ENCODE measurements at regions not wholly inside any gene's neighbourhood (a gene's known extent, or its start where the extent isn't known, plus 50 kb on each side); places are given as distances from the start of the nearest gene placed in this dataset.

GRCh38 chr10:70981936-70982335 is 93.6 kb upstream of the PCBD1 start:
- TF ChIP-seq CTCF (conservative IDR thresholded peaks at IDR 0.05; ENCODE audit: low read length) (no peak), EZH2phosphoT487 (IDR thresholded peaks at IDR 0.05; ENCODE audit: borderline replicate concordance) (no peak)
- peak overlapping the region; percentile 34 for H2AFZ ChIP-seq (ENCODE audit: low read length)
- peak overlapping the region; percentile 0 for H3K4me2 ChIP-seq (ENCODE audit: low read depth, low read length, poor library complexity, severe bottlenecking)
- no peaks in the 10 kb centered on the region for H3K79me2 ChIP-seq (ENCODE audit: insufficient read depth, low read length)
- H3K4me3 ChIP-seq (ENCODE audit: low read length, poor library complexity, severe bottlenecking) = no peak overlapping the region
- H3F3A ChIP-seq (ENCODE audit: low read depth) = no peaks in the 10 kb centered on the region
- H4K20me1 ChIP-seq (ENCODE audit: insufficient read depth, low read length, poor library complexity, severe bottlenecking) = no peaks in the 10 kb centered on the region
- H3K27me3 ChIP-seq (ENCODE audit: insufficient read depth, low read length, poor library complexity, severe bottlenecking) = no peaks in the 10 kb centered on the region
- H3K4me1 ChIP-seq (ENCODE audit: insufficient read depth, low read length, poor library complexity, severe bottlenecking) = peaks cover 47% of the 10 kb centered on the region
- no peak overlapping the region for H3K9ac ChIP-seq (ENCODE audit: low read depth, low read length, poor library complexity, severe bottlenecking)
- no peaks in the 10 kb centered on the region for H3K36me3 ChIP-seq (ENCODE audit: insufficient read depth, low read length)
- no peaks in the 10 kb centered on the region for H3K9me2 ChIP-seq (replicated peaks; ENCODE audit: low read depth, low read length)
- no peaks in the 10 kb centered on the region for H3K9me3 ChIP-seq (ENCODE audit: insufficient read depth, low read depth, low read length)

GRCh38 chr10:70982443-70982842 is 94.1 kb upstream of the PCBD1 start:
- Histone ChIP-seq H3K36me3 (ENCODE audit: insufficient read depth, low read length) (no peaks in the 10 kb centered on the region), H3K9me3 (ENCODE audit: insufficient read depth, low read depth, low read length) (no peaks in the 10 kb centered on the region), H3K4me3 (ENCODE audit: low read length, poor library complexity, severe bottlenecking) (no peak overlapping the region), H3K27me3 (ENCODE audit: insufficient read depth, low read length, poor library complexity, severe bottlenecking) (no peaks in the 10 kb centered on the region), H3K4me1 (ENCODE audit: insufficient read depth, low read length, poor library complexity, severe bottlenecking) (peaks cover 47% of the 10 kb centered on the region), H3K9ac (ENCODE audit: low read depth, low read length, poor library complexity, severe bottlenecking) (peak overlapping the region; percentile 8), H4K20me1 (ENCODE audit: insufficient read depth, low read length, poor library complexity, severe bottlenecking) (no peaks in the 10 kb centered on the region), H2AFZ (ENCODE audit: low read length) (peak overlapping the region; percentile 34), H3F3A (ENCODE audit: low read depth) (no peaks in the 10 kb centered on the region), H3K4me2 (ENCODE audit: low read depth, low read length, poor library complexity, severe bottlenecking) (peak overlapping the region; percentile 0), H3K79me2 (ENCODE audit: insufficient read depth, low read length) (no peaks in the 10 kb centered on the region), H3K9me2 (replicated peaks; ENCODE audit: low read depth, low read length) (no peaks in the 10 kb centered on the region)
- no peak for TF ChIP-seq CTCF (conservative IDR thresholded peaks at IDR 0.05; ENCODE audit: low read length)

- Histone ChIP-seq H3K4me2 (ENCODE audit: low read depth, low read length, poor library complexity, severe bottlenecking) (peak overlapping the region; percentile 56), H3K79me2 (ENCODE audit: insufficient read depth, low read length) (no peaks in the 10 kb centered on the region), H3K4me3 (ENCODE audit: low read length, poor library complexity, severe bottlenecking) (no peak overlapping the region), H3K9me3 (ENCODE audit: insufficient read depth, low read depth, low read length) (no peaks in the 10 kb centered on the region), H3K4me1 (ENCODE audit: insufficient read depth, low read length, poor library complexity, severe bottlenecking) (peaks cover 48% of the 10 kb centered on the region), H3K36me3 (ENCODE audit: insufficient read depth, low read length) (no peaks in the 10 kb centered on the region), H4K20me1 (ENCODE audit: insufficient read depth, low read length, poor library complexity, severe bottlenecking) (no peaks in the 10 kb centered on the region), H3K9ac (ENCODE audit: low read depth, low read length, poor library complexity, severe bottlenecking) (peak overlapping the region; percentile 60), H3K9me2 (replicated peaks; ENCODE audit: low read depth, low read length) (no peaks in the 10 kb centered on the region), H3F3A (ENCODE audit: low read depth) (no peaks in the 10 kb centered on the region), H2AFZ (ENCODE audit: low read length) (no peak overlapping the region), H3K27me3 (ENCODE audit: insufficient read depth, low read length, poor library complexity, severe bottlenecking) (no peaks in the 10 kb centered on the region)
- TF ChIP-seq CTCF (conservative IDR thresholded peaks at IDR 0.05; ENCODE audit: low read length) = no peak
- no peak for TF ChIP-seq EZH2phosphoT487 (IDR thresholded peaks at IDR 0.05; ENCODE audit: borderline replicate concordance)
Measured at GRCh38 chr10:70984986-70985722, 96.8 kb upstream of the PCBD1 start.

Data from Loucy (cell line).